Small intestine (tissue), 7 donors: ENCODE measurements at regions not wholly inside any gene's neighbourhood (a gene's known extent, or its start where the extent isn't known, plus 50 kb on each side); places are given as distances from the start of the nearest gene placed in this dataset.

Experiments
- DNase-seq, 2 donors: peaks; one replicate each; pipeline versions ENCODE4 v3.0.0 to v3.0.0-alpha.2; 2013
- FAIRE-seq: peaks from 2 replicates; lab custom pipeline; 2012; peaks lifted over from hg19 to GRCh38; lab: Jason Lieb, UNC
- H3K27ac ChIP-seq, 3 donors: one replicate each; pipeline ENCODE4 v1.5.1; 2013; ENCODE audit warnings: low read length in 2 of 3, mild to moderate bottlenecking in 2 of 3, control low read depth in 1 of 3, inconsistent platforms in 1 of 3, low read depth in 1 of 3, moderate library complexity in 1 of 3
- H3K27me3 ChIP-seq, 3 donors: one replicate each; pipeline ENCODE4 v1.6.1; 2013; ENCODE audit warnings: low read length in 3 of 3, inconsistent platforms in 1 of 3; ENCODE audit not compliant: control insufficient read depth in 3 of 3, insufficient read depth in 3 of 3
- H3K36me3 ChIP-seq, 3 donors: one replicate each; pipeline ENCODE4 v1.6.1; 2013; ENCODE audit warnings: low read length in 3 of 3, inconsistent platforms in 1 of 3, low read depth in 1 of 3, mild to moderate bottlenecking in 1 of 3, moderate library complexity in 1 of 3; ENCODE audit not compliant: control insufficient read depth in 3 of 3, insufficient read depth in 2 of 3
- H3K4me1 ChIP-seq, 3 donors: one replicate each; pipeline ENCODE4 v1.6.1; 2013; ENCODE audit warnings: low read length in 2 of 3, inconsistent platforms in 1 of 3, low read depth in 1 of 3, mild to moderate bottlenecking in 1 of 3, moderate library complexity in 1 of 3; ENCODE audit not compliant: control insufficient read depth in 3 of 3, insufficient read depth in 2 of 3
- H3K4me3 ChIP-seq, 3 donors: one replicate each; pipeline ENCODE4 v1.5.1; 2013; ENCODE audit warnings: low read length in 3 of 3, control low read depth in 1 of 3, inconsistent platforms in 1 of 3, low read depth in 1 of 3, mild to moderate bottlenecking in 1 of 3, moderate library complexity in 1 of 3
- H3K9me3 ChIP-seq, 2 donors: one replicate each; pipeline ENCODE4 v1.6.1; 2013; ENCODE audit warnings: low read depth in 1 of 2, low read length in 1 of 2; ENCODE audit not compliant: control insufficient read depth in 2 of 2, insufficient read depth in 1 of 2
- WGBS, 3 donors: extraction: QIAGEN DNeasy Blood & Tissue Kit; methylation state at CpG; one replicate each; pipeline ENCODE4 v1.1.7; 2013; 5-methylcytosine and 5-hydroxymethylcytosine counted together
- donor health status: healthy with polysubstance abuse.
- donor health status: control.
- donor health status: control.
- donor health status: Bipolar disorder and iron deficiency.
- donor health status: healthy.

- Histone ChIP-seq H3K4me1 (no peaks in the 10 kb centered on the region), H3K27ac (no peak overlapping the region), H3K9me3 (no peaks in the 10 kb centered on the region), H3K27me3 (no peaks in the 10 kb centered on the region), H3K36me3 (no peaks in the 10 kb centered on the region), H3K4me3 (no peak overlapping the region)
- 70 to 79% (median 75%) methylated on average over 4 of the region's 4 CpGs for WGBS, 3 donors
- DNase-seq (no peak), FAIRE-seq (no peak)
Measured at GRCh38 chrX:63993936-63994335, 208.9 kb upstream of the ARHGEF9 start.

GRCh38 chrX:63985906-63986305, 200.9 kb upstream of the ARHGEF9 start:
- H3K36me3 ChIP-seq: no peaks in the 10 kb centered on the region
- 76 to 83% (median 82%) methylated on average over 7 of the region's 7 CpGs for WGBS, 3 donors
- no peaks in the 10 kb centered on the region for H3K27me3 ChIP-seq
- no peak for FAIRE-seq
- H3K4me1 ChIP-seq: no peaks in the 10 kb centered on the region
- DNase-seq: no peak
- no peak overlapping the region for H3K27ac ChIP-seq
- no peak overlapping the region for H3K4me3 ChIP-seq
- no peaks in the 10 kb centered on the region for H3K9me3 ChIP-seq

- WGBS, 3 donors: 90 to 100% (median 94%) methylated on average over 1 of the region's 1 CpG
- Histone ChIP-seq H3K9me3 (no peaks in the 10 kb centered on the region), H3K4me1 (no peaks in the 10 kb centered on the region), H3K27ac (no peak overlapping the region), H3K36me3 (no peaks in the 10 kb centered on the region), H3K27me3 (no peaks in the 10 kb centered on the region), H3K4me3 (no peak overlapping the region)
- no peak for FAIRE-seq
- DNase-seq: no peak
Measured at GRCh38 chrX:63979480-63979879, 194.5 kb upstream of the ARHGEF9 start.

- H3K27me3 ChIP-seq: no peaks in the 10 kb centered on the region
- no peaks in the 10 kb centered on the region for H3K36me3 ChIP-seq
- H3K9me3 ChIP-seq: no peaks in the 10 kb centered on the region
- H3K4me3 ChIP-seq: no peak overlapping the region
- no peak overlapping the region for H3K27ac ChIP-seq
- no peaks in the 10 kb centered on the region for H3K4me1 ChIP-seq
- DNase-seq (no peak), FAIRE-seq (no peak)
- 36 to 53% (median 44%) methylated on average over 1 of the region's 1 CpG for whole genome bisulfite sequencing, 3 donors
Measured at GRCh38 chrX:63967551-63967950, 182.5 kb upstream of the ARHGEF9 start.

GRCh38 chrX:63963095-63963784, 178.2 kb upstream of the ARHGEF9 start:
- no peaks in the 10 kb centered on the region for H3K27me3 ChIP-seq
- FAIRE-seq (no peak), DNase-seq (no peak)
- no peak overlapping the region for H3K4me3 ChIP-seq
- H3K4me1 ChIP-seq: no peaks in the 10 kb centered on the region
- H3K9me3 ChIP-seq: no peaks in the 10 kb centered on the region
- 70 to 93% (median 72%) methylated on average over 2 of the region's 2 CpGs for WGBS, 3 donors
- H3K27ac ChIP-seq: no peak overlapping the region
- no peaks in the 10 kb centered on the region for H3K36me3 ChIP-seq

- 0 to 61% (median 21%) methylated on average over 1 of the region's 1 CpG for WGBS, 3 donors
- Histone ChIP-seq H3K9me3 (no peaks in the 10 kb centered on the region), H3K4me1 (no peaks in the 10 kb centered on the region), H3K27ac (no peak overlapping the region), H3K4me3 (no peak overlapping the region), H3K36me3 (no peaks in the 10 kb centered on the region), H3K27me3 (no peaks in the 10 kb centered on the region)
- no peak for FAIRE-seq
- DNase-seq: no peak
Measured at GRCh38 chrX:63961964-63962363, 176.9 kb upstream of the ARHGEF9 start.

- DNase-seq (no peak), FAIRE-seq (no peak)
- Histone ChIP-seq H3K36me3 (no peaks in the 10 kb centered on the region), H3K4me1 (no peaks in the 10 kb centered on the region), H3K27ac (no peak overlapping the region), H3K9me3 (no peaks in the 10 kb centered on the region), H3K4me3 (no peak overlapping the region), H3K27me3 (no peaks in the 10 kb centered on the region)
Measured at GRCh38 chrX:63959975-63960374, 175.0 kb upstream of the ARHGEF9 start.

- no peaks in the 10 kb centered on the region for H3K4me1 ChIP-seq
- H3K27me3 ChIP-seq: no peaks in the 10 kb centered on the region
- H3K27ac ChIP-seq: no peak overlapping the region
- FAIRE-seq (no peak), DNase-seq (no peak)
- no peaks in the 10 kb centered on the region for H3K36me3 ChIP-seq
- 57 to 76% (median 69%) methylated on average over 2 of the region's 2 CpGs for WGBS, 3 donors
- H3K4me3 ChIP-seq: no peak overlapping the region
- no peaks in the 10 kb centered on the region for H3K9me3 ChIP-seq
Measured at GRCh38 chrX:63958134-63958865, 173.3 kb upstream of the ARHGEF9 start.
